ENCODE measurements at regions not wholly inside any gene's neighbourhood (a gene's known extent, or its start where the extent isn't known, plus 50 kb on each side); places are given as distances from the start of the nearest gene placed in this dataset.

DNA sequence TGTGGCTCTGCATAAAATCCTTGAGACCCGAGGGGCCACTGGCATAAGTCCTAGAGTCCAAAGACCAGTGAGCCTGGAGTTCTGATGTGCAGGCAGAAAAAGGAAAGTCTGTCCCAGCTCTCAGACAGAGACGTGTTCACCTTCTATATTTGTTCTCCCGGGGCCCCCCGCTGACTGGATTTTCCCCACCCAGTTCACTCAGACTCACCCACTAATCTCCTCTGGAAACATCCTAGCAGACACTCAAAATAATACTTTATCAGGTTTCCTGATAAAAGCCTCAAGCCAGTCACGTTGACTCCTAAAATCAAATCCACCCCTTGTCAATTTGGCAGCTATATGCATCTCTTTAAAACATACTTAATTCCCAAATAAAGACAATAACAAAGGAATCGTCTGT, 1084.2 kb upstream of the NCAM2 start:
- TF ChIP-seq CTCF (IDR thresholded peaks at IDR 0.05) (no peak), EP300 (IDR thresholded peaks at IDR 0.05) (no peak), POLR2AphosphoS5 (IDR thresholded peaks at IDR 0.05) (no peak), POLR2A (IDR thresholded peaks at IDR 0.05; ENCODE audit: low read depth) (no peak)
